ENCODE measurements at regions not wholly inside any gene's neighbourhood (a gene's known extent, or its start where the extent isn't known, plus 50 kb on each side); places are given as distances from the start of the nearest gene placed in this dataset.

GRCh38 chr15:25248583-25249235 lies 190.1 kb downstream of the UBE3A start:
- TF ChIP-seq CTCF (IDR thresholded peaks at IDR 0.05) (no peak), POLR2A (IDR thresholded peaks at IDR 0.05) (no peak)
